KG1 (cell line): ENCODE measurements at regions not wholly inside any gene's neighbourhood (a gene's known extent, or its start where the extent isn't known, plus 50 kb on each side); places are given as distances from the start of the nearest gene placed in this dataset.
"Not testable (repeated sequence)": the region's sequence is repeated elsewhere in the genome, so short reads cannot be mapped to it uniquely, and the experiment has no call there.

Experiments used
- DNase-seq: peaks from one replicate; lab custom pipeline; 2025; lab: John Stamatoyannopoulos, UW

DNA sequence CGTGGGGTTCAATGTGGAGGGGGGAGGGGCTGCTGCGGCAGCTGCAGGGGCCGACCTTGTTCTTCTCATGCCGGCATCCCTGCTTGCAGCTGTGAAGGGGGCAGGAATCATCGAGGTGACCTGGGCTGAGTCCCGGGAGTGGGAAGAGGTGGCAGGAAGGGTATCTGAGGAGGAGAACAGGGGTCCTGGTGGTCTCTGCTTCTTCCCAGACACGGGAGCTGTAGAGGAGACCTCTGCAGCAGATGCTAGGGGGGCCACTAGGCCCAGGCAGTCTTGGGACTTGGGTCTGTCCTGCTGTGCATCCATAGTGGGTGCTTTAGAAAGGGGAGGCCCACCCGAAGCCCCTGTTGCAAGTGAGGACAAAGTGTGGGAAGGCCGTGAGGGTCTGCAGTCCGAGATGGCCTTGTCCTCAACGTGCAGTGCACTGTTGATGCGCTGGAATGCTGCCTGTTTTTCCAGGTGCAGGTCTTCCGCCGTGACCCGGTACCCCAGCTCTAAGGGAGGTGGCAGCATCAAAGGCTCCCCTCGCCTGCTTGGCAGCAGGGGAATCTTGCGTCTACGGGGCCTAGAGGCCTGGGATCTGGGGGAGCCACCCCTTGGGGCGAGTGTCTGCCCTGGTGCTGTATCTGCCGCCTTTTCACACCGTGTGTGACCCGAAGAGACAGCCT is 1370.0 kb downstream of the CDH12 start:
- DNase-seq, result not testable (repeated sequence)

DNA sequence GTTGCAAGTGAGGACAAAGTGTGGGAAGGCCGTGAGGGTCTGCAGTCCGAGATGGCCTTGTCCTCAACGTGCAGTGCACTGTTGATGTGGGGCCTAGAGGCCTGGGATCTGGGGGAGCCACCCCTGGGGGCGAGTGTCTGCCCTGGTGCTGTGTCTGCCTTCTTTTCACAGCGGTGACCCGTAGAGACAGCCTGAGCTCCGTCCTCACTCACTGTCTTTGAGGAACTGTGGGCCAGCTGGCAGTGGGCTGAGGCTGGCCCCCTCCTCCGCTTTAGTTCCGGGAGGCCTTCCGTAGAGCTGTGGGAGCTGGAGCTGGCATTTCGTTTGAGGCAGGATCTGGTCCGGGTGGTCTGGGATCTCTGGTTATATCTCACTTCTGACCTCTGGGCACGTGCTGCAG is 1370.6 kb downstream of the CDH12 start:
- not testable (repeated sequence) for DNase-seq

GRCh38 chr5:21481320-21482270 is 1371.5 kb downstream of the CDH12 start:
- not testable (repeated sequence) for DNase-seq

DNA sequence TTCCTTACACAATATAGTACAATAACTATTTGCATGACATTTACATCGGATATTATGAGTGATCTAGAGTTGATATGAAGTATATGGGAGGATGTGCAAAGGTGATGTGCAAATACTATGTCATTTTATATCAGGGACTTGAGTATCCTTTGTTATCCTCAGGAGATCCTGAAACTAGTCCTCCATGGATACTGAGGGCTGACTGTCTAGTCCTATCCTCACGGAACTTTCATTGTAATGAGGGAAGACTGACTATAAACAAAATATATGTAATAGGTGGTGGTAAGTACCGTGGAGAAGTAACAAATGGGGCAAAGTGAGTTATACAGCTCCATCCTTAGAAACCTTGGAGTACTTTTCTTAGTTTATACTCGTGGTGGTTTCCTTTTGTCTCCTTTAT is 1373.1 kb downstream of the CDH12 start:
- not testable (repeated sequence) for DNase-seq

- DNase-seq, result not testable (repeated sequence)
These were observed 1379.2 kb downstream of the CDH12 start for GRCh38 chr5:21473981-21474380.

GRCh38 chr5:21473436-21473835 is 1379.7 kb downstream of the CDH12 start:
- not testable (repeated sequence) for DNase-seq

DNA sequence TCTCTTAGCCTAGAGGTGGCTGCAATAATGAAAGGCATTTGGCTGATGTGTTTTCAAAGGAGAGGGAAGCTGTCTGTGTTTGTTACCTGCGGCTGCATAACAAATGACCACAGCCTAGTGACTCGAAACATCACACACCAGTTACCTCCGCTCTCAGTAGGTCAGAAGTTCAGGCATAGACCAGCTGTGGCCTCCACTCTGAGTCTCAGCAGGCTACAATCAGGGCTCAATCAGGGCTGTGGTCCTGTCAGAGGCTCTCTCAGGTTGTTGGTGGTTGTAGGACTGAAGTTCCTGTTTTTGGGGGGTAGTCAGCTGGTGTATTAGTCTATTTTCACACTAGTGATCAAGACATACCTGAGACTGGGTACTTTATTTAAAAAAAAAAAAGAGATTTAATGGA is 1381.5 kb downstream of the CDH12 start:
- not testable (repeated sequence) for DNase-seq

GRCh38 chr5:21469523-21470101 is 1383.5 kb downstream of the CDH12 start:
- not testable (repeated sequence) for DNase-seq

DNA sequence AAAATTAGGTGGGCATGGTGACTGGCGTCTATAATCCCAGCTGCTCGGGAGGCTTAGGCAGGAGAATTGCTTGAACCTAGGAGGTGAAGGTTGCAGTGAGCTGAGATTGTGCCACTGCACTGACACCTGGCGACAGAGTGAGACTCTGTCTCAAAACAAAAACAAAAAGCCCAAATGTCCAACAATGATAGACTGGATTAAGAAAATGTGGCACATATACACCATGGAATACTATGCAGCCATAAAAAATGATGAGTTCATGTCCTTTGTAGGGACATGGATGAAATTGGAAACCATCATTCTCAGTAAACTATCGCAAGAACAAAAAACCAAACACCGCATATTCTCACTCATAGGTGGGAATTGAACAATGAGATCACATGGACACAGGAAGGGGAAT is 1385.6 kb downstream of the CDH12 start:
- DNase-seq, result not testable (repeated sequence)

- not testable (repeated sequence) for DNase-seq
These were observed 1393.4 kb downstream of the CDH12 start for GRCh38 chr5:21459744-21460073.

- DNase-seq, result no peak
These were observed 1400.7 kb downstream of the CDH12 start for GRCh38 chr5:21452449-21452848.

DNA sequence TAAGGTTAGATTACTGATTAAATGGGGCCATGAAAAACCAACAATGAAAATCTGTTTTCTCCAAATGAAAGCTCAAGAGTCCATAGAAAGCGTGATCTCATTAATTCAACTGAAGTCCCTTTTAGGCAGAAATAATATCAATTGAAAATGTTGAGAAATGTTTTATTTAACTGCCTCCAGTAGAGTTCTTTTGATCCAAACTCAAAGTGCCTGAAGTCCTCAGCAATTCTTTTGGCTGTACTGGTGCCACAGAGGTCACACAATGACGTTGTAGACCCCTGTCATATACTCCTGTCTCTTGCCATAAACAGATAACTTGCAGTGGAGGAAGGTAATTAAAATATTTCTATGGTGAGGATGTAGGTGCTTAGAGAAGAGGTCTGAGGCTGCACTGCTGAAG is 1420.5 kb downstream of the CDH12 start:
- DNase-seq, result no peak

DNA sequence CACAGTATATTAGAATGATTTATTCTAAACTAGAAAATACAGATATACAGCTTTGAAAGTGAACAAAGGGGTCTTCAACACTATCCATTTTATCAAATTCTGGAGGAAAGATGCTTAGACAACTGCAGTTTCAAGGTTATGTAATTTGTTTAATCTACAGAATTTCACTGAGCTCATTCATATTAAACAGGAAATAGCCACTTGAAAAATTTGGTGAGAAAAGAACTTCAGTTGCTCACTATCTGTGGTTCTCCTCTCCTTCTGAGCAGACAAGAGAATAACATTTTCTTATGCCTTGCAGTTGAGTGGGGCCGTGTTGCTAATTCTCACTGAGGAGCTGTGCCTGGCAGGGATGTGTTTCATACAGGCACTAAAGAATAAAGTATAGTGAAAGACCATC is 1428.2 kb downstream of the CDH12 start:
- DNase-seq, result no peak

- DNase-seq, result no peak
These were observed 1431.4 kb upstream of the CDH18 start for GRCh38 chr5:21419383-21419782.

DNA sequence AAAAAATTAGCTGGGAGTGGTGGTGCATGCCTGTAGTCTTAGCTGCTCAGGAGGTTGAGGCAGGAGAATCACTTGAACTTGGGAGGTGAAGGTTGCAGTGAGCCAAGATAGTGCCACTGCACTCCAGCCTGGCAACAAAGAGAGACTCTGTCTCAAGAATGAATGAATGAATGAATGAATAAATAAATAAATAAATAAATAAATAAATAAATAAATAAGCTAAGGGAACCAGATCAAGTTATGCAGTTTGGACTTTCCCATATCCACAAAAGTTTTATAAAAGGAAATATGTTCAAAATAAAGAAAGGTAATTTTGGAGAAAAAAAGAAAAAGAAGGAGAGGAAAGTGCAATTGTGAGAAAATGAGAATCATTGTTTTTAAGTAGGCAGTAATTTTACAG is 1414.1 kb upstream of the CDH18 start:
- not testable (repeated sequence) for DNase-seq

DNA sequence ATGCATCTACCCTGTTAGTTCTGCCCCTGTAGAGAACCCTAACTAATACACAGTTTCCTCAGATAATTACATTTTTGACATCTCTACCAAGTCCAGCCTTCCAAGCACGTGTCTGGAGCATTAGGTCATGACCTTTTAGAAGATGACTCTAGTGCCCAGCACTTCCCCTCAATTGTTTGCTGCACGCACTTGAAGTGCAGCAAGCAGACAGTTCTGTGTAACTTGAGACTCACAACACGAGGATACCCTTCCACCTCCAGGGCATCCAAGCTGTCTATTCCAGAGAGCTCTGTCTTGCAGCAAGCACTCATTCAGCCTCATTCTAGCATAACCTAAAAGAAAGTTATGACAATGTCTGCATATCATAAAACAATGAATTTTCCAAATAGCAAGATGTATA is 1410.5 kb upstream of the CDH18 start:
- no peak for DNase-seq

GRCh38 chr5:21397693-21398092 is 1409.7 kb upstream of the CDH18 start:
- DNase-seq, result no peak

- DNase-seq, result peak; percentile 4
These were observed 1403.5 kb upstream of the CDH18 start for GRCh38 chr5:21391506-21391905.

- DNase-seq, result not testable (repeated sequence)
These were observed 1372.8 kb upstream of the CDH18 start for GRCh38 chr5:21360754-21361153.

- DNase-seq, result not testable (repeated sequence)
These were observed 1353.9 kb upstream of the CDH18 start for GRCh38 chr5:21341948-21342261.

DNA sequence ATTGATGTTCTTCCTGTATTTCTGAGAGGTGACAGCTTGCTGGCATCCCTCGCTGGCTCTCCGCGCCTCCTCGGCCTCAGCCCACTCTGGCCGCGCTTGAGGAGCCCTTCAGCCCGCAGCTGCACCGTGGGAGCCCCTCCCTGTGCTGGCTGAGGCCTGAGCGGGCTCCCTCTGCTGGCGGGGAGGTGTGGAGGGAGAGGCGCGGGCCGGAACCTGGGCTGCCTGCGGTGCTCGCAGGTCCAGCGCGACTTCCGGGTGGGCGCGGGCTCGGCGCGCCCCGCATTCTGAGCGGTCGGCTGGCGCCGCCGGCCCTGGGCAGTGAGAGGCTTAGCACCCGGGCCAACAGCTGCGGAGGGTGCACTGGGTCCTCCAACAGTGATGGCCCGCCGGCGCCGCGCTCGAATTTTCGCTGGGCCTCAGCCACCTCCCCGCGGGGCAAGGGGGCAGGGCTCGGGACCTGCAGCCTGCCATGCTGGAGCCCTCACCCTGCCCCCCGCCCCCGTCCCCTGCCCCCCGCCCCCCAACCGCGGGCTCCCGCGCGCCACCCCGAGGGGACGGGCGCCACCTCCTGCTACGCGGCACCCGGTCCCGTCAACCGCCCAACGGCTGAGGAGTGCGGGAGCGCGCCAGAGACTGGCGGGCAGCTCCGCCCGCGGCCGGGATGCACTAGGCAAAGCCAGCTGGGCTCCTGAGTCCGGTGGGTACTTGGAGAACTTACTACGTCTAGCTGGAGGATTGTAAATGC is 1353.4 kb upstream of the CDH18 start:
- not testable (repeated sequence) for DNase-seq

GRCh38 chr5:21340233-21340632 is 1352.2 kb upstream of the CDH18 start:
- not testable (repeated sequence) for DNase-seq
